ENCODE measurements at regions not wholly inside any gene's neighbourhood (a gene's known extent, or its start where the extent isn't known, plus 50 kb on each side); places are given as distances from the start of the nearest gene placed in this dataset.
"Not testable (repeated sequence)": the region's sequence is repeated elsewhere in the genome, so short reads cannot be mapped to it uniquely, and the experiment has no call there.

- peak; percentile 9 for DNase-seq
These were observed 226.9 kb upstream of the SPOPL start for GRCh38 chr2:138274421-138275291.

DNA sequence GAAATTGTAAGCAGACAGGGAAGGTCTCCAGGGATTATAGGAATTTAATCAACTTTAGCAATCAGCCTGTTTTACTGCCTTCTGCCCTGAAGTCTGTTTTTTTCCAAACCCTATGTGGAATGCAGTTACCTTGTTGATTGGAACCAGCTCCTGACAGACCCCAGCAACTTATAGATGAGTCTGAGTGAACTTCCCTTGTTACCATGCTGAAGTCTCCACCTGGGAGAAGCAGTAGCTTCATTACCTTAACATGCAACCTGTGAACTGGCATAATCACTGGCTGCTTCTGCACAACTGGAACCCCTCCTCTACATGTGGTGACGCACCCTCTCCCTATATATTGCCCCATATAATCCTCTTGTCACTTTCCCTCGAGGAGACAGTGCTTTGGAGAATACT is 226.3 kb upstream of the SPOPL start:
- no peak for DNase-seq

DNA sequence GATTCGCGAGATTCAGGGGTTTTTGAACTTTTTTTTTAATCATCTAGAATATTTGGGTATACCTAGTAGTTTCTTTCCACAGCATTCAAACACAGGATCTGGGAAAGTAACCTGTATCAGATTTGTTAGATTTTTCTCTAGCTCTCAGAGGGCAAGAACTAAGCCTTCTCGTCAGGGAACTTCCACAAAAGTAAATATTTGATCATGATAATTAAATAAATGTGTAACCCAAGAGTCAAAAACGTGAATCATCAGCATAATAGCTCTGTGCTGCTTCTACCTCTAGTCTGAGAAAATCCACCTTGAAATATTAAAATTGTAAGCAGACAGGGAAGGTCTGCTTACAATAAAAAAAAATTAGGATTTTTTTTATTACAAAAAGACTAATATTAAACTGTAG is 225.7 kb upstream of the SPOPL start:
- peak; percentile 50 for DNase-seq

- no peak for DNase-seq
These were observed 225.2 kb upstream of the SPOPL start for GRCh38 chr2:138276339-138276738.

DNA sequence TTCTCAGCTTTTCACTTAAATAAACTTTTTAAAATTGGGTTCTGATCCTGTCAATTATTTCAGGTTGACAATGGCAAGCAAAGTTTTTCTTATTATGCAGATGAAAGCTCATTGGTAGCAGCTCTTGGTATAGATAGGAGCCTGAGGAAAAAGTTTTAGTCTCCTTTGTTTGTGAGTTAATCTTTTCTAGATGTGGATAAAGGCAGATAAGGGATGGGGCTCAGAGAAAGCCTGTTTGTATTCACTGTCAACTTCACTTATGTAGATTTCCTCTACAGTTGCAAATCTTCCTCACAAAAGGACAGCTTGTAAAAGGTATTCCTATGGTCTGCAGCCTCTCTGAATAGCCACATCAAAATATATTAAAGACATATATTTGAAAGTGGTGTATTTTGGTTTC is 224.5 kb upstream of the SPOPL start:
- no peak for DNase-seq

DNA sequence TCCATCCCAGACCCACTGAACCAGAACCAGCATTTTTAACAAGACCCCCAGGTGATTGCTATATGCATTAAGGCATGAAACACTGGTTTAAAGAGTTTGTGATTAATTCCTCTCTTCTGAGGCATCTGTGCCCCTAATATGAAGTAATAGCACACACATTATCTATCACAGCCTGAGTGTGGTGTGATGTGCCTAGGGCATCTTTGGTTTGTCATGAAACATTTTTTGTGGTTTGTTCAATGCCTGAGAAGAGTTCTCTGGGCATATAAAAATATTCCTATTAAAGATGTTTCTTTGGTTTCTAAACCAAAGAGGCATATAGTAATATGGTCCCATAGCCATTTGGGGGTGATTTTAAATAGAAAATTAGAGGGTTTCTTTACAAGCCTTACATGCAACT is 221.7 kb upstream of the SPOPL start:
- no peak for DNase-seq

GRCh38 chr2:138280999-138281695 is 220.4 kb upstream of the SPOPL start:
- no peak for DNase-seq

DNA sequence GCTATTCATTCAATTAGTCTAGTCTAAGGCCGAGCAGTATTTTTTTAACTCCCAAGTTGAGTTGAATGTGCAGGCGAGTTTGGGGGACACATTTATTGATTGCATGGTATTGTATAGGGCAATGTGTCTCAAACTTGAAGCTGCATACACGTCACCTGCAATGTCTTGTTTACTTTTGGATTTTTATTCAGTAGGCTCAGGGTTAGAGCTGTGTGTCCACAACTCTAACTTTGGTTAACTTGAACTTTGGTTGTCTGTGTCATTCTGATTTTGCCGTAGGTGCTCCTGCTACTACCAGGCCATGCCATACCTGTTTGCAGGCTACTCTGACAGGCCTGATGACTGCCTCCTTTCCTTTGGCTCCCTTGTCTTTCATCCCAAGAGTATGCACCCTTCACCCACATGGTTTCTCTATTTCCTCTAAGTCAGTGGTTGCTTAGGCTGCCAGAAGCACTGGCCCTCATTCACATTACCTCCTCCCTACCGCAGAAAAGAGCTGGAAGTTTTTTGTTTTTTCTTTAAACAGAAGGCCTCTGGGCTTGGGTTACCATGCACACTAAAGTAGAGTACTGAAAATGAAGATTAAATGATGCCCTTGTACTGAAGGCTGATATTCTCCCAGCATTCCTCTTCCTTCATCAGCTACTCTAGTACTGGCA is 219.4 kb upstream of the SPOPL start:
- no peak for DNase-seq

DNA sequence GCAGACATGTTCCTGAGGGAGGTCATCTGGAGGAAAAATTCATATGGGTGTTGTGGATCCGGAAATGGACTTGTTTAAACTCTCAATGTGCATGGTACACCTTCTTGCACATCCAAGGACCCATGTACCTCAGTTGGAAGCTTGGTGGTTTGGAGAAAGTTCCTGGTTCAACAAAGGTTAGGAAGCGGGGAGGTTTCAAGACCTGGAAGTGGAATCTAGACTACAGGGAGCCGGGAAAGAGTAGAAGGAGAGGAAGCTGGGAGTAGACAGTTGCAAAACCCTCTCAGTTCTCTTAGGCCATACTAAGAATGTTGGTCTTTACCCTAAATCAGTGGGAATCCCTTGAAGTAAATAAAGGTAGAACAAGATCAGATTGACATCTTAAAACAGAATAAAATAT is 209.8 kb upstream of the SPOPL start:
- DNase-seq = no peak

DNA sequence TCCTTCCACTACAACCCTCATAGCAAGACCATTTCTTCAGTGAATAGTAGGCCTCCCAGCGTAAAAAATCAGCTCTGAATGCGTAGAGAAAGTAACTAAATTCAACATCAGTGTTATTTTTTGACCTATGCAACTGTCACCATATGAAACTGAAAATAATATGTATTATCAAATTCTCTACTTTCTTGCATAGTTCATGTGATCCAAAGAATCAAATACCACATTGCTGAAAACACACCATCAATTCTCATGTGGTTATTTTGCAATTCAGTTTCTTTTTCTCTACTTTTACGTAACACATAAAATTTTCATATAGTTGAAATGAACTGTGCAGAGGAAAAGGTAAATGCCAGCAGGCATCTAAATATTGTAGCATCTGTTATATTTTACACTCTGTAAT is 208.5 kb upstream of the SPOPL start:
- no peak for DNase-seq

- DNase-seq = no peak
These were observed 208.0 kb upstream of the SPOPL start for GRCh38 chr2:138293549-138293948.

- no peak for DNase-seq
These were observed 207.1 kb upstream of the SPOPL start for GRCh38 chr2:138294451-138294850.

DNA sequence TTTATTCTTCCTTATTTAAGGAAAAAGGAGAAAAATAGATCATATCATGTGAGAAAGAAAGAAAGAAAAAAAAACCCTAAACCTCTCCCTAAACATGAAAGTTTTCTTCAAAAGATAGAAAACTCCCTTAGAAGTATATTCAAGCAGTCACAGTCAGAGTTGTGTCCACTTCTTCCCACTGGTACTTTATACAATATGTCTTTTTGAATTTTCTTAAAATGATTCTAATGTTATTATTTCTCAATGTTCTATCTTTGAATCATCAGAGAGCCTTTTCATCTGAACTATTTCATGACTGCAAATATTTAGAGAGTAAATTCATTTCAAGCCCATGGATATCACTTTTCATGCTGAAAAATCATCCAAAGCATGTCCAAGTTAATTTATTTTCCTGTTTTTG is 205.2 kb upstream of the SPOPL start:
- DNase-seq = no peak

- DNase-seq = no peak
These were observed 203.3 kb upstream of the SPOPL start for GRCh38 chr2:138298120-138298814.

DNA sequence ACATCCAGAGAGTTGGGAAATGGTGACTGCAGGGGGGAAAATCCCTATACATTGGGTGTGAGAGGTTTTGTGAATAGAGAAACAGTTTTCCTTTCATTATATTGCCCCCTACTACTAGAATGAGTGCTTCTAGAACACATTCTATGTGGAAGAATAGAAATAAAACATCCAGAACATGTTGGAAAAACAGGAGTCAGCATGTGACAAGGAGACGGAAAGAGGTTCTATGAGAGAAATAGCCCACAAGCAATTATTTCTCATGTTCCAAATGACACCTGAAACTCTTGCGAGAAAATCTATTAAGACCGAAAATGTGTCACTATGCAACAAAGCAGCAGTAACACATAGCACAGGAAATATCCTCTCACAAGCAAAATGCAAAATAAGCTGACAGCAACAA is 202.7 kb upstream of the SPOPL start:
- no peak for DNase-seq

DNA sequence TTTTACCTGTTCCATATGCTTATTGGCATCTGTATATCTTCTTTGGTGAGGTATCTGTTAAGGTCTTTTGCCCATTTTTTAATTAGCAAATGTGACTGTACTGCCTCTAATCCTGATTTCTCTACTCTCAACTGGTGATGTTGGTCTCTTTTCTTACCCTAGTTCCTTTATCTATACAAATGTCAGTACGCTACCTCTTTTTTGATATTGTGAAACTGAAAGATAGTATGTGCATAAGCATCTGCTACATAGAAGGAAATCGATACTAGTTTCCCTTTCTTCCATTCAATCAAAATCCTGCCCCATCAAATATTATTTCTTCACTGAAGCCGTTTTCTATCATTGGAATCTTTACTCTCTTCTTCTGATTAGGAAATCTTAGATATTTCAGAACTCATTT is 194.9 kb upstream of the SPOPL start:
- DNase-seq = no peak

DNA sequence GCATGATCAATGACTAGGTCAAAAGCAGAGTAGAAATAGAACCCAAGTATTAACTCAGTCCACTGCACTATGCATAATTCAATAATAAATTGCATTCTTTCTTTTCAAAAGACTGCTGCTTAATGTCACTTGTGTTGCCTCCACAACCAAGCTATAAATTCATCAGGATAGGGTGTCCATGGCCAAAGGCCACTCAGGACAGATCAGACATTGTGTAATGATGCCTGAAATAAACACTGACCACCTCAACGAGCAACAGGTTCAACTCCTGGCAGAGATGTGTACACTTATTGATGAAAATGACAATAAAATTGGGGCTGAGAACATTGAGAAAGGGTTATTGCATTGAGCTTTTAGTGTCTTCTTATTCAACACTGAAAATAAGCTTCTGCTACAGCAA is 194.5 kb upstream of the SPOPL start:
- no peak for DNase-seq

- DNase-seq = no peak
These were observed 191.8 kb upstream of the SPOPL start for GRCh38 chr2:138309760-138310159.

DNA sequence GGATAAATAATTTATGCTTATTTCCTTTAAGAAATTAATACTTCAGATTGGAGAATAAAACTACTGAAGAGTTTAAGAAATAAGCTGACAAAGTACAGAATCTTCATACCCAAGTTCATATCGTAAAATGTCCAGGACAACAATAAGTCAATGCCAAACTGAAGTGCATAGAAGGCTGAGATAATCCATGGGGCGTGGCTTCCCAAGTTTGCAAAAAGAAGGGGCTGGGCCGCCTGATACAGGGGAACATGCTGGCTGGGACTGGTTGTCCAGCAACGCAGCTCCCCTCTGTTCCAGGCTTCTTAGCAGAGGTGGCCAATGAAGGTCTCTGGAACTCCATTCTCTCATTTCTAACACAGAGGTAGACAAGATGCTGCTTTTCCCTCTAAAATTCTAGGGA is 189.5 kb upstream of the SPOPL start:
- no peak for DNase-seq

DNA sequence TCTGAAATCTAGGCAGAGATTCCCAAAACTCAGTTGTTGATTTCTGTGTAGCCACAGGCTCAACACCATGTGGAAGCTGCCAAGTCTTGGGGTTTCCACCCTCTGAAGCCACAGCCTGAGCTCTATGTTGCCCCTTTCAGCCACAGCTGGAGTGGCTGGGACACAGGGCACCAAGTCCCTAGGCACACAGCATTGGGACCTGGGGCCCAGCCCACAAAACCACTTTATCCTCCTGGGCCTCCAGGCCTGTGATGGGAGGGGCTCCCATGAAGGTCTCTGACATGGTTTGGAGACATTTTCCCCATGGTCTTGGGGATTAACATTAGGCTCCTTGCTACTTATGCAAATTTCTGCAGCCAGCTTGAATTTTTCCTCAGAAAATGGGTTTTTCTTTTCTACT is 186.0 kb upstream of the SPOPL start:
- not testable (repeated sequence) for DNase-seq

GRCh38 chr2:138319616-138320015 is 182.0 kb upstream of the SPOPL start:
- DNase-seq = no peak

- no peak for DNase-seq
These were observed 180.1 kb upstream of the SPOPL start for GRCh38 chr2:138321458-138321857.

DNA sequence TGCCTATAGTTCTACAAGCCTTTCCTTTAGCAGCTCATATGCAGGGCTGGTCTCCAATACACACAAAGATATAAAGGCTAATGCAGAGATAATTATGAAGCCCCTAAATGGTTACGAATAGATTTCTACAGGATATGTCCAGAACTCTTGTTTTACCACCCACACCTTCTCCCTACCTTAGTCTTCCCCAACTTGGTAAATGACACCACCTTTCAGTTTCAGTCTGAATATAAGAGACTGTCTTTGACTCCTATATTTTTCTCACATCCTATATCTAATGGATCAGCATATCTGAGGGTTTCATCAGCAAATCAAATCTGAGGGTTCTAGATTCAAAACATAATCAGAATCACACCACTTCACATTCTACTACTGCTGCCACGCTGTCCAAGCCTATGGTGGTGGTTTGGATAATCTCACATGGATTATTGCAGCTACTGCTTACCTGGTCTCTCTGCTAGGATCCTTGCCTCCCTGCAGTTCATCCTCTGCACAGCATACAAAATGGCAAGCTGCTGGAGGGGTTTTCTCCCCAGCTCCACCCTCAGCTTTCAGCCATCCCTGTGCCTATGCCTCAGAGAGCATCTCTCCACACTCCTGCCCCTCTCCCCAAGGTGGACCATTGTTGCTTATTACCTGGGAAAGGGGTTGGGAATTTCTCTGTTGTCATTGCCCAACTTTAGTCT is 178.0 kb upstream of the SPOPL start:
- DNase-seq = no peak

Measured in HCEC 1CT (cell line).